GM18519 (cell line): ENCODE measurements at regions not wholly inside any gene's neighbourhood (a gene's known extent, or its start where the extent isn't known, plus 50 kb on each side); places are given as distances from the start of the nearest gene placed in this dataset.

Experiments used
- ATAC-seq: cut with Tn5 transposase; IDR thresholded peaks from one replicate; pipeline ENCODE4 v1.9.1; 2021; ENCODE audit warnings: mild to moderate bottlenecking, moderate library complexity; ENCODE audit not compliant: unreplicated experiment, low FRiP score

DNA sequence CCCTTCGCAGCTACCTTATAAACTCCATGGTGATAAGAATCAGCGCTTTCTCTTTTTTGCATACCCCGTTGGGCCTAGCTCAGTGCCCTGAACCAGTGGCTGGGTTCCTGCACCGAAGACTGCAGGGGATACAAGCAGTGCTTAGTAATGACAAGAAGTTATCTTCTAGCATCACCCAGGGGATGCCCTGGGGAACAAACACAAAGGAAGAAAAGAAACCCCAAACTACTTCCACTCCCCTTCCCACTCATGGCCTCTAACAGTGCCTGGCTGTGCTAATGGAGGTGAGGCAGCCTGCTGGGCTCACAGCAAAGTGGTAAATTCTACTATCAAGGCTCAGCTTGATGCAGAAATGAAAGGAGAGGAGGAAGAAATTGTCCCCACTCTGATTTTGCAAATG is 314.7 kb downstream of the TXNL1 start:
- ATAC-seq = no peak

- ATAC-seq = no peak
Observed at GRCh38 chr18:56322406-56322805, 316.0 kb downstream of the TXNL1 start.

- no peak for ATAC-seq
Observed at GRCh38 chr18:56321470-56321869, 316.9 kb downstream of the TXNL1 start.

GRCh38 chr18:56319953-56320352 is 318.4 kb downstream of the TXNL1 start:
- no peak for ATAC-seq

DNA sequence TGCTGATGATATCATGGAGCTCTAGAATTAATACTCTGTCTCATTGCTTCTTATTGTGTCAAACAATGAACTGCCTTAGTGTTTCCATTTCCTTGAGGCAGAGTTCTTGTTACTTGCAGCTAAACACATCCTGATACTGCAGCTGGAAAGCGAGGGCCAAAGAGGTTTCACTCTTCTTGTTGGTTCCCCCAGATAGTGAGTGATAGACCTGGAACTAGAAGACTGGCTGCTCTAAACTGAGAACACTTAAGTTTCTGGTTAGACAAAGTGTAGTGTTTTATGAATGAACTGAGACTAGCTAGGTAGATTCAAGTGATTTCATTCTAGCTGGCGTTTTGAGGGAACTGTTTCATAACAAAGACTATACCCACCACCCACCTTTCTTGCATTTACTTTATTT is 321.7 kb downstream of the TXNL1 start:
- ATAC-seq = no peak

DNA sequence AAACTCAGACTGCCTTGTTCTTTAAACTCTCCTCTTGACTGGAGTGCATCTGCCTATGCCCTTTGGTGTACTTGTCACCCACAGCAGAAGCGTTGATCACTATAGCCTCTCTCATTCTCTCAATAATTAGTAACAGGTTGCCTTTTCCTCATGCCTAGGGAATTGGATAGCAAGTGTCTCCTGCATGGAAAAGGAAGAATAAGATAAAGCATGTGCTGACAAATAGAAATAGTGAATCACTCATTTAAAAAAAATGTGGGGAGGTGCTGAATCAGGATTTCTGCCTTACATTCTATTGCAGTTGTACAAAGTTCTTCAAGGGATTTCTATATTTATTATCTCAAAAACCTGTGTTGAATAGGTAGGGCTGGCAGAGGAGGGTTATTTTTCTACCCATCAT is 323.0 kb downstream of the TXNL1 start:
- ATAC-seq = no peak

DNA sequence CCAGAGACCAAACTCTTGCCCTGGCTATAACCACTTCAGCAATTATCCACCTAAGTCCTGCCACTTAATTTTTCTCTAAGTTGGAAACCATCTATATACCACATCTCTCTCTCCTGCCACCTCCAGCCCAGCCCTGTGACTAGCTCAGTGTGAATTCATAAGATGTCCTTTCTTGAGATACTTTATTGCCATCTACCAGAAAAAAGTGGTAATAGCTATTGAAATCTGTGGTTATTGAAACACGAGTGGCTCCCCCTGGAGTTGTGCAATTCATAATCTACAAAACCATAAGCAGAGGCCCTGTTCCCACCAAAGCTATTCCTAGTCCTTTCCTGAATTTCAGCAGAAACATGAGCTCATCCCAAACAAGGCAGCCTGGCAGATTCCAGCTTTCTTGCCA is 324.0 kb downstream of the TXNL1 start:
- no peak for ATAC-seq

DNA sequence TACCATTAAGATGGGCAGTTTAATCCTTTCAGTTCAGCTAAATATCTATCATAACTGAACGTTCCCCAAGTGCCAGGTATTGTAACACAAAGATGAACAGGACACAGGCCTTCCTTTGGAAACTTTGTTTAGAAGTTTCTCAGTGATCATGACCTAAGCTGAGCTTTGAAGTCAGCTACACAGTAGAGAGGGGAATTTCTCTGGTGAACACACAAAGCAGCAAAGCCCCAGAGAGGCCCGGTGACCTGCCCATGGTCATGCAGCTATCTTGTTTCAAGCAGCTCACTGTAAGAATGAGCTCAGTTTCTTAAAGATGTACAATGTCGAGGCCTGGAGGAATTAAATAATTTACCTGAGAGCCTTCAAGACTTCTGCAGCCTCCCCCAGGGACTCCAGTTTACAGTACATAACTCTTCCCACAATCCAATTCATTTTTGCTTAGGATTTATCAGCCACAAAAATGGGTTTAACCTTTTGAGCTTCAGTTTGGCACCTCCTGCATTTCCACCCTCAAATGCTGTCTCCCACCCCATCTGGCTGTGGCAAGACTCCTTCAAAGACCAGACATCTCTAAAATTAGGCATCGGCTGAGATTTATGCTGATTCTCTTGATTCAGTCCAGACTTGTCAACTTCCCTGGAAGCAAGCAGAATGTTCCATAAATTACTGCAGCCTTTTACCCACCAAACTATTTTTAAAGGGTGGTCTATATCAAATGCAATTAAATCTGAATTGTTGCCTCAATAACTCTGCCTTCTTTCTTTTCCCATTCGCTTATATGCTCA is 325.6 kb downstream of the TXNL1 start:
- ATAC-seq = no peak

DNA sequence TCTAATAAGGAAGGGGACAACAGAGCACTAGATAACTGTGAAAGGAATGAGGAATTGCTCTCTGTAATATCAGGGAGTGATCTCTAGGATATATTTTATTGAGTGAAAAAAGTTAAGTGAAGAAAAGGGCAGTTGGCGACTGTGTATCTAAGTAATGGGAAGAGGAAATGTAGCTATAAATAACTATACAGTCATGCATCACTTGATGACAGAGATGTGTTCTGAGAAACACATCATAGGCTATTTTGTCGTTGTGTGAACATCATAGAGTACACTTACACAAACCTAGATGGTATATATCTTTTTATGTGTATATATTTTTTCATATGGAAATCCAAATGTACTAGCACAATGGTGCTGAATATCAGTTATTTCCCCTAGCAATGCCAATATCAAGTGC is 329.3 kb downstream of the TXNL1 start:
- ATAC-seq = no peak

GRCh38 chr18:56307354-56308170 is 330.8 kb downstream of the TXNL1 start:
- no peak for ATAC-seq

DNA sequence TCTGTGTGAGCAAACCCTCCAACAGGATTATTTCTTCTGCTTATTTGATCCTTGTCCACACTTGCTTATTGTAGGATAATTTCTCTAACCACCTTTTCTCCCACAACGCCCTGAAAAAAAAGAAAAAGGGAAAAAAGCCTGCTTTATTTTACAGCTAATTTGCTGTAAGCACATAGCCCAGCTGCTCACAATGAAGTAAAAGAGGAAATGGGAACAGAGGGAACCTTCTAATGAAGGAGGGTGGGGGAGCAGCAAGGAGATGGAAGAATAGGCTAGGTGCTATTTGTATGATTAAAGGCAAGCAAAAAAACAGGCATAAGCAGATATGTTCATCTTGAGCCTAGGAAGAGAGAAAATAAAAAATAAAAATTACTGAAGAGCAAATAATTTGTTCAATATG is 331.6 kb downstream of the TXNL1 start:
- no peak for ATAC-seq

DNA sequence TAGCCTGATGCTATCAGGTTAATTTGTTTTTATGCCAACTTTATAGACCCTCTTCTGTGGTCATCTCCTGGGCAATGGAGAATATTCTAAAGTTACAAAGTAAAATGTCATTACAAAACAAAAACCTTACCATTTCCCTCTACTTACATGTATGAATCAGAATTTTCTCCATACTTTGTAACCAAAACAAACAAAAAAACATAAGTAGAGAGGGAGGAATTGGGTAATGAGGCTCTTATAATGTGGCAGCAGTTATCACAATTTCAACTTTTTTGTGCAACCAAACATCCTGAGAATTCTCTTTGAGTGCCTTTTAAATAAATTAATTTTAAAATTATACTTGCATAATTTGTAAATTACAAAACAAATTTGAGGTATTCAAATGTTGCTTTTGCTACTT is 332.8 kb downstream of the TXNL1 start:
- no peak for ATAC-seq

GRCh38 chr18:56302156-56302555 is 336.2 kb downstream of the TXNL1 start:
- no peak for ATAC-seq

- no peak for ATAC-seq
Observed at GRCh38 chr18:56299740-56300139, 338.7 kb downstream of the TXNL1 start.

DNA sequence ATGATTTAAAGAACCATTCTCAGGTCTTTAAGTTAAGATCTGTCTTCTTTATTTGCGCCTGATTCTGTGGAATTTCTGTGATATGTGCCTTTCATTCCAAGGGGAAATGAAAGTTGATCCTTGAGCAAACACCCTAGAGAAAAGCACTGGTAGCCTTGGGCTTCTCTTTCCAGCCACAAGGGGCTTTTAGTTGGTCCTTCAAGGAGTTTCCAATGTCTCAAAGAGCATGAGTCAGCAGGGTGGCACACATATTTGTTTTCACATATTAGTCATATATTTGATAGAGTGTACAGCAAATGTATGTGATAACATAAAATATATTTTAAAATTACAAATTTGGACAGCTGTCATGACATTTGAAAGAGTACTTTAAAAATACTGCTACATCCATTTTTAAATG is 339.5 kb downstream of the TXNL1 start:
- ATAC-seq = no peak

DNA sequence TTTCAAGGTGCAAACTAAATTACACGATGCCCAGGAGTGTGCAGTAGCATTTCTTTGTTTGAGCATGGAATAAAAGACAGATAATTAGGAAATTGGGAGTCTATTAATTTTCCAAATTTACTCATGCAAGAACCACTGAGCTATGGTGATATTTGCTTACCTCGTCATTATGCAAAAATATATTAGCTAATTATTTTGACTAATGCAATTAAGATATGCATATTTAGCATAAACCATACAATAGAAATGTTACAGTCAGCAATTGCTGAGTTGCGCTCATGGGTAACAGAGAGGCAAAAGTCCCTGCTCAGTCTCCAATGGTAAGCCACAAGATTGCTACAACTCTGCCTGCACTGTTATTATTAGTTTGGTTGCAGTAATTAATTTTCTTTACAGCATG is 342.0 kb downstream of the TXNL1 start:
- ATAC-seq = no peak

DNA sequence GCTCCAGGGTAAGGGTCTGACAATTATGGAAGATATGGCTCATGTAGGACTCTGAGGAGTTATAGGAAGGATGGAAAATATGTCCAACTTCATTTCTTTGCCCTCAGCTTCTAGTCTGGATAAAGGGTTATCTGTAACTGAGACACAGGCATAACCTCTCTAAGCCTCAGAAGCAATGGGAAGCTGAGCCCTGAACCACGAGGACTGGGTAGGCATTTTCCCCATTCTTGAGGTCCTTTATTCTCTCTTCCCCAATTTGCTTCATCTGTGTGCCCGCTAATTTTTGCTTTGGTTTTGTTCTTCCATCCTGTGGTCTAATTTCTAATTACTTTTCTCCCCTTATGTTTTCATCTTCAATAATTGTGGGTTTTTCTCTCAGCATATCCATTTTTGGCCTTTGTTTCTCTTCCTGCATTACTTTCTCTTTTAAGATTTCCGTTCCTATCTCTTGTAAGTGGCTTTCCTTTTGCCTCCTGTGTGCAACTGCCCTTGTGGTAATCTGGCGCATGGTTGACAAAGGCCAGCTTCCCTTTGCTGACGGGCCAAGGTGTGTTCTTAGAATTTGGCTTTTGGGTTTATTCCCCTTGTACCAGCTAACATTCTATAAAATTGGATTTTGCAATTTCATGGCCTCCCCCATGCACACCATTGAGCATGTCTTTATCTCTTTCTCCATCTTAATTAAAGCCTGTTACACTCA is 343.8 kb downstream of the TXNL1 start:
- no peak for ATAC-seq

GRCh38 chr18:56291294-56291693 is 347.1 kb downstream of the TXNL1 start:
- no peak for ATAC-seq

DNA sequence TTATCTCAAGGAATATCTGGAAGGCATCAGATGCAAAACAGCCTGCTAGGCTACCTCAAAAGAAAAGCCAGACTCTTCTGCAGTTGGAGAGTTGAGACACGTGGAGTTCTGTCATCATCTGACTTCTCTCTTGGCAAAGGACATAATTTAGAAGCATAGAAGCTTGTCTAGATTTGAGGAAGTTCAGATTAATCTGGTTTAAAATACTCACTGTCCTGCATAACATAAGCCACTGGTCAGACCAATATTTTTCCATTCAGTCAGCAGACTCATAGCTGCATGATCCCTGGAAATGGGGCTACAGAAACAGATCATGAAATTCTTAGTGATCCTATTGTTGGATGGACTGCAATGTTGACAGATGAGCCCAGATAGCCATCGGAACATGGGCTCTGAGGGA is 349.0 kb downstream of the TXNL1 start:
- no peak for ATAC-seq

DNA sequence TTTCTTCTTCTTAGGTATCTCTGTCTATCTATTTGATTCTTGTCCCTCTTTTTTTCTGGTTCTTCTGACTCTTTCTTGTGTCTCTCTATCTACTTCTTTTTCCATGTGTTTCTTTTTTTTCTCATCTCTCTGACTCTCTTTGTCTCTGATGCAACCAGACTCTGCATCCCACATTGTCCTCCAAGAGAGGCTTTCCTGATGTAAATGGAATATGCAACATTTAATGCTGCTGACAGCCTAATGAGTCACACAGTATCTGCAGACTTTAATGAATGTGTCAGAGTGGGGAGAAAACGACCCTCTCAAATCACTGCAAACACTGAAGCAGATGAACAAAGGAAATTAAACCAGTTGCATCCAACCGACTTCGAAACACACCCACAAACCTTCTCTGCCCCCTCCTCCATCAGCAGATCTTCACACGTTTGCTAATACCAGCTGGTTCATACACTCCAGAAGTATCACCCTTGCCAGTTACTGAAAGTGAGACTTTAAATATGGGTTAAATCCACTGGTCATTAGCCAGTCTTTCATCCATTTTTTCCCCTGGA is 351.5 kb downstream of the TXNL1 start:
- ATAC-seq = no peak
